Neural progenitor cell (in vitro differentiated cells): ENCODE measurements at regions not wholly inside any gene's neighbourhood (a gene's known extent, or its start where the extent isn't known, plus 50 kb on each side); places are given as distances from the start of the nearest gene placed in this dataset.

ENCODE experiments used
- DNase-seq: peaks from one replicate; pipeline ENCODE4 v3.0.0-alpha.2; 2016; ENCODE audit warnings: low spot score
- H2AFZ ChIP-seq: fragments of 200-600 bp; sonication (generic); replicated peaks from 2 replicates; pipeline ENCODE4 v1.6.1; 2016; ENCODE audit warnings: antibody characterized with exemption
- H3F3A ChIP-seq: fragments of 200-600 bp; sonication (generic); 2 replicates; pipeline ENCODE4 v1.6.1; 2016; ENCODE audit warnings: antibody characterized with exemption, low read depth
- H3K27ac ChIP-seq: fragments of 200-600 bp; sonication (generic); 2 replicates; pipeline ENCODE4 v1.5.1; 2016; ENCODE audit warnings: mild to moderate bottlenecking
- H3K27me3 ChIP-seq: fragments of 200-600 bp; sonication (generic); 2 replicates; pipeline ENCODE4 v1.6.1; 2016; ENCODE audit warnings: mild to moderate bottlenecking, moderate library complexity
- H3K36me3 ChIP-seq: fragments of 200-600 bp; sonication (generic); 2 replicates; pipeline ENCODE4 v1.5.1; 2016
- H3K4me1 ChIP-seq: fragments of 200-600 bp; sonication (generic); 2 replicates; pipeline ENCODE4 v1.6.1; 2016; ENCODE audit warnings: mixed run types
- H3K4me2 ChIP-seq: fragments of 200-600 bp; sonication (generic); 2 replicates; pipeline ENCODE4 v1.6.1; 2016
- H3K4me3 ChIP-seq: fragments of 200-600 bp; sonication (generic); 2 replicates; pipeline ENCODE4 v1.5.1; 2016
- H3K79me2 ChIP-seq: fragments of 200-600 bp; sonication (generic); 2 replicates; pipeline ENCODE4 v1.6.1; 2016; ENCODE audit warnings: low read depth
- H3K9ac ChIP-seq: fragments of 200-600 bp; sonication (generic); 2 replicates; pipeline ENCODE4 v1.6.1; 2016
- H3K9me3 ChIP-seq: fragments of 200-600 bp; sonication (generic); 2 replicates; pipeline ENCODE4 v1.5.1; 2016; ENCODE audit warnings: low read depth
- H4K20me1 ChIP-seq: fragments of 200-600 bp; sonication (generic); 2 replicates; pipeline ENCODE4 v1.6.1; 2016; ENCODE audit warnings: low read depth
- H3K27ac Mint-ChIP-seq: 3 replicates; pipeline ENCODE4 v1.8.0; 2021; ENCODE audit warnings: mixed read lengths
- H3K27me3 Mint-ChIP-seq: 2 replicates; pipeline ENCODE4 v1.8.0; 2022; ENCODE audit warnings: low read depth, mild to moderate bottlenecking, inconsistent platforms, moderate library complexity, mixed read lengths; ENCODE audit not compliant: insufficient read depth
- H3K36me3 Mint-ChIP-seq: 3 replicates; pipeline ENCODE4 v1.8.0; 2021; ENCODE audit warnings: mixed read lengths
- H3K4me1 Mint-ChIP-seq: 3 replicates; pipeline ENCODE4 v1.8.0; 2021; ENCODE audit warnings: mixed read lengths
- H3K4me3 Mint-ChIP-seq: 3 replicates; pipeline ENCODE4 v1.8.0; 2021; ENCODE audit warnings: mild to moderate bottlenecking, moderate library complexity, mixed read lengths
- H3K9me3 Mint-ChIP-seq: 3 replicates; pipeline ENCODE4 v1.8.0; 2020; ENCODE audit warnings: mixed read lengths
- EZH2 ChIP-seq: fragments of 200-600 bp; sonication (generic); IDR thresholded peaks from 2 replicates; pipeline ENCODE4 v1.6.1; 2017; ENCODE audit warnings: antibody characterized with exemption, mild to moderate bottlenecking, moderate library complexity
- EZH2phosphoT487 ChIP-seq: fragments of 200-600 bp; sonication (generic); IDR thresholded peaks from 2 replicates; pipeline ENCODE4 v1.6.1; 2017; ENCODE audit warnings: antibody characterized with exemption
- TF ChIP-seq, protein P1 (sequence below): fragments of 200-600 bp; sonication (generic); IDR thresholded peaks from 2 replicates; pipeline ENCODE4 v1.5.1; 2017; ENCODE audit warnings: antibody characterized with exemption, mild to moderate bottlenecking

DNA sequence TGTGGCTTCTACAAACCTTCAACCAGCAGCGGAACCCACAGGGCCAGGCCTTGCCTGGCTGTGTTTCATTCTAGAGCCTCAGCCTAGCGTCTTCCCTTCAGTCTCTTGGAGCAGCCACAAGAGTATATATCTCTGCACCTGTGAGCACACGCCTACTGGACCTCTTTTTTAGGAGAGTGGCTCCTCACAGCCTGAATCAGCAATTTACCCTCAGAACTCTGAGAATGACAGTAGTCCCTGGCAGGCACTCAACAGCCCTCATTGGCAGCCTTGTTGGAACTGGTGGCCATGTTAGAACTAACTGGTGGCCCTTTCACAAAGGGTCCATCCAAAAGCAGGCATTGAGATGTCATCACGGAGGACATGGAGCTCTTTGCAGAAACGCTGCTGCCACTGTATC lies 138.9 kb downstream of the BCOR start:
- H2AFZ ChIP-seq: no peak overlapping the region
- H3F3A ChIP-seq: no peaks in the 10 kb centered on the region
- peaks cover 16% of the 10 kb centered on the region for H3K9me3 Mint-ChIP-seq
- H3K27me3 ChIP-seq: no peaks in the 10 kb centered on the region
- H4K20me1 ChIP-seq: no peaks in the 10 kb centered on the region
- H3K36me3 ChIP-seq: no peaks in the 10 kb centered on the region
- no peak overlapping the region for H3K27ac Mint-ChIP-seq
- no peak for DNase-seq
- no peak overlapping the region for H3K9ac ChIP-seq
- no peak overlapping the region for H3K4me3 ChIP-seq
- no peaks in the 10 kb centered on the region for H3K79me2 ChIP-seq
- H3K4me1 ChIP-seq: peaks cover 11% of the 10 kb centered on the region
- H3K4me2 ChIP-seq: no peak overlapping the region
- H3K27me3 Mint-ChIP-seq: peaks cover 3% of the 10 kb centered on the region
- H3K27ac ChIP-seq: no peak overlapping the region
- no peaks in the 10 kb centered on the region for H3K9me3 ChIP-seq
- no peak overlapping the region for H3K4me3 Mint-ChIP-seq
- no peaks in the 10 kb centered on the region for H3K36me3 Mint-ChIP-seq
- TF ChIP-seq EZH2phosphoT487: no peak
- TF ChIP-seq, protein P1, sequence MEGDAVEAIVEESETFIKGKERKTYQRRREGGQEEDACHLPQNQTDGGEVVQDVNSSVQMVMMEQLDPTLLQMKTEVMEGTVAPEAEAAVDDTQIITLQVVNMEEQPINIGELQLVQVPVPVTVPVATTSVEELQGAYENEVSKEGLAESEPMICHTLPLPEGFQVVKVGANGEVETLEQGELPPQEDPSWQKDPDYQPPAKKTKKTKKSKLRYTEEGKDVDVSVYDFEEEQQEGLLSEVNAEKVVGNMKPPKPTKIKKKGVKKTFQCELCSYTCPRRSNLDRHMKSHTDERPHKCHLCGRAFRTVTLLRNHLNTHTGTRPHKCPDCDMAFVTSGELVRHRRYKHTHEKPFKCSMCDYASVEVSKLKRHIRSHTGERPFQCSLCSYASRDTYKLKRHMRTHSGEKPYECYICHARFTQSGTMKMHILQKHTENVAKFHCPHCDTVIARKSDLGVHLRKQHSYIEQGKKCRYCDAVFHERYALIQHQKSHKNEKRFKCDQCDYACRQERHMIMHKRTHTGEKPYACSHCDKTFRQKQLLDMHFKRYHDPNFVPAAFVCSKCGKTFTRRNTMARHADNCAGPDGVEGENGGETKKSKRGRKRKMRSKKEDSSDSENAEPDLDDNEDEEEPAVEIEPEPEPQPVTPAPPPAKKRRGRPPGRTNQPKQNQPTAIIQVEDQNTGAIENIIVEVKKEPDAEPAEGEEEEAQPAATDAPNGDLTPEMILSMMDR: no peak
- TF ChIP-seq EZH2: no peak
- H3K4me1 Mint-ChIP-seq: peaks cover 13% of the 10 kb centered on the region

DNA sequence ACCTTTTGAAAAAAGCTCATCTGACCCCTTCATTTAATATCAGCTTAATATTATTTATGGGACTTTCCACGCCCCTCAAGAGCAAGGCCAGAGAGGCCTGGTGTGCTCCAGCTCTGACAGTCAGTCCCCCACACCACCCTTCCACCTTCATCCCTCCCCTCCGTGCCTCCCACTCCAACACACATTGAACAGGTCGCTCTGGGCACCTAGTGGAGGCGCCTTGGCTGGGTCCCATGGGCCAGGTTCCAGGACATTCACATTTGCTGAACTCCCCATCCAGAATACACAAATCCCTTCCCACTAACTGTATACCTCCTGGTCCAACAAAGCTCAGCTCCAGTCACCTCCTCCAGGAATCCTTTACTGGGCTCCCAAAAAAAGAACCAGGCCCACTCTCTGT lies 137.5 kb downstream of the BCOR start:
- Histone ChIP-seq H4K20me1 (no peaks in the 10 kb centered on the region), H3K4me1 (peaks cover 3% of the 10 kb centered on the region), H3F3A (no peaks in the 10 kb centered on the region), H3K27ac (no peak overlapping the region), H3K36me3 (no peaks in the 10 kb centered on the region), H3K79me2 (no peaks in the 10 kb centered on the region), H3K4me2 (no peak overlapping the region), H2AFZ (no peak overlapping the region), H3K4me3 (no peak overlapping the region), H3K27me3 (no peaks in the 10 kb centered on the region), H3K9ac (no peak overlapping the region), H3K9me3 (no peaks in the 10 kb centered on the region)
- no peak overlapping the region for H3K4me3 Mint-ChIP-seq
- peaks cover 3% of the 10 kb centered on the region for H3K27me3 Mint-ChIP-seq
- no peak for TF ChIP-seq EZH2phosphoT487
- TF ChIP-seq, protein P1: no peak
- no peak for TF ChIP-seq EZH2
- peaks cover 5% of the 10 kb centered on the region for H3K4me1 Mint-ChIP-seq
- H3K9me3 Mint-ChIP-seq: peaks cover 20% of the 10 kb centered on the region
- DNase-seq: no peak
- no peak overlapping the region for H3K27ac Mint-ChIP-seq
- H3K36me3 Mint-ChIP-seq: no peaks in the 10 kb centered on the region

DNA sequence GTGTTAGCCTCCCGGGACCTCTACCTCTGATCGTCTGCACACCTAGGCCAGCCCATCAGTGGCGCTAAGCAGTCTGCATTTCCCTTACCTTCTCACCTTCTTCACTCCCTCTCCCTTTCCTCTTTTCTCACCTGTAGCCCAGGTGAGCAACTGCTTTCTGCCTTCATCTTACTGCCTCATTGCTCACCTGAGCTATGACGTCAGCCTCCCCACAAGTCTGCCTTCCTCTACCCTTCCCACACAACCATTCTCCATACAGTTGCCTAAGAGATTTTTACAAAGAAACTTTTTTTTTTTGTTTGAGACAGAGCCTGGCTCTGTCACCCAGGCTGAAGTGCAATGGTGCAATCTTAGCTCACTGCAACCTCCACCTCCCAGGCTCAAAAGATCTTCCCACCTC lies 136.3 kb downstream of the BCOR start:
- no peaks in the 10 kb centered on the region for H3K36me3 ChIP-seq

DNA sequence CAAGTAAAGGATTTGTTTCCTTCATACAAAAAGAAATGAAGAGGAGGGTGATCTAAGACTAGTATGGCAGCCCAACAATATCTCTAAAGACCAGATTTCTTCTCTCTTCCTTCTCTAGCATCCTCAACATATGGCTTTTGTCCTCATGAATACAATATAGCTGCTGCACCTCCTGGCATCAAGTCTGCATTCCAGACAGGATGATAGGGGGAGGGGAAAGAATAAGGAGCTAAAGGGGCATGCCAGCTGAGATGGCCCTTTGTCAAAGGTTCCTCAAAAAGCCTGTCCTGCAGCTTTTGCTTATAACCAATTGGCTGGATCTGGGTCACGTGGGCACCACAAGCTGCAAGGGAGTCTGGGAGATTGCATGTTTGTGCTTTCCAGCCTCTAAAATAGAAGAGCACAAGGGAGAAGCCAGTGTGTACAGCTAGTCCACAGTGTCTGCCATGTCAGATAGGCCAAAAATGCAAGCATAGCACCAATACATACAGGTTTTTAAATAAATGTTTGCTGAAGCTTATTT lies 132.6 kb downstream of the BCOR start:
- Histone ChIP-seq H3K9ac (no peak overlapping the region), H3K4me3 (no peak overlapping the region), H3K27me3 (no peaks in the 10 kb centered on the region), H3F3A (peaks cover 4% of the 10 kb centered on the region), H3K4me2 (no peak overlapping the region), H4K20me1 (no peaks in the 10 kb centered on the region), H2AFZ (no peak overlapping the region), H3K9me3 (no peaks in the 10 kb centered on the region), H3K36me3 (no peaks in the 10 kb centered on the region), H3K79me2 (no peaks in the 10 kb centered on the region), H3K4me1 (peaks cover 16% of the 10 kb centered on the region), H3K27ac (no peak overlapping the region)
- H3K4me3 Mint-ChIP-seq: no peak overlapping the region
- TF ChIP-seq, protein P1: no peak
- TF ChIP-seq EZH2phosphoT487 (no peak), EZH2 (no peak)
- no peaks in the 10 kb centered on the region for H3K36me3 Mint-ChIP-seq
- peaks cover 3% of the 10 kb centered on the region for H3K27me3 Mint-ChIP-seq
- no peak for DNase-seq
- H3K9me3 Mint-ChIP-seq: peaks cover 16% of the 10 kb centered on the region
- peaks cover 11% of the 10 kb centered on the region for H3K4me1 Mint-ChIP-seq
- H3K27ac Mint-ChIP-seq: no peak overlapping the region

More for the DNA sequence above, 136.3 kb downstream of the BCOR start:
- Mint-ChIP-seq H3K27me3 (peaks cover 3% of the 10 kb centered on the region), H3K36me3 (no peaks in the 10 kb centered on the region), H3K4me1 (no peaks in the 10 kb centered on the region), H3K4me3 (no peak overlapping the region), H3K9me3 (peaks cover 18% of the 10 kb centered on the region), H3K27ac (no peak overlapping the region)
- Histone ChIP-seq H3K9me3 (no peaks in the 10 kb centered on the region), H4K20me1 (no peaks in the 10 kb centered on the region), H3K27me3 (no peaks in the 10 kb centered on the region), H3F3A (no peaks in the 10 kb centered on the region), H3K79me2 (no peaks in the 10 kb centered on the region), H3K4me3 (no peak overlapping the region), H2AFZ (no peak overlapping the region), H3K4me2 (no peak overlapping the region), H3K27ac (no peak overlapping the region), H3K9ac (no peak overlapping the region), H3K4me1 (peaks cover 4% of the 10 kb centered on the region)
- no peak for DNase-seq
- TF ChIP-seq EZH2phosphoT487: no peak
